GM18907 (cell line): ENCODE measurements at regions not wholly inside any gene's neighbourhood (a gene's known extent, or its start where the extent isn't known, plus 50 kb on each side); places are given as distances from the start of the nearest gene placed in this dataset.
"Not testable (repeated sequence)": the region's sequence is repeated elsewhere in the genome, so short reads cannot be mapped to it uniquely, and the experiment has no call there.

ENCODE experiments used
- ATAC-seq: cut with Tn5 transposase; IDR thresholded peaks from one replicate; pipeline ENCODE4 v1.9.1; 2021; ENCODE audit warnings: mild to moderate bottlenecking, moderate library complexity; ENCODE audit not compliant: unreplicated experiment

- no peak for ATAC-seq
These were observed 69.2 kb upstream of the SSBP3 start for GRCh38 chr1:54475357-54475881.

GRCh38 chr1:54474310-54475251 is 68.4 kb upstream of the SSBP3 start:
- ATAC-seq: no peak

GRCh38 chr1:54471588-54471987 is 65.4 kb upstream of the SSBP3 start:
- no peak for ATAC-seq

GRCh38 chr1:54469444-54469843 is 63.2 kb upstream of the SSBP3 start:
- ATAC-seq: not testable (repeated sequence)

DNA sequence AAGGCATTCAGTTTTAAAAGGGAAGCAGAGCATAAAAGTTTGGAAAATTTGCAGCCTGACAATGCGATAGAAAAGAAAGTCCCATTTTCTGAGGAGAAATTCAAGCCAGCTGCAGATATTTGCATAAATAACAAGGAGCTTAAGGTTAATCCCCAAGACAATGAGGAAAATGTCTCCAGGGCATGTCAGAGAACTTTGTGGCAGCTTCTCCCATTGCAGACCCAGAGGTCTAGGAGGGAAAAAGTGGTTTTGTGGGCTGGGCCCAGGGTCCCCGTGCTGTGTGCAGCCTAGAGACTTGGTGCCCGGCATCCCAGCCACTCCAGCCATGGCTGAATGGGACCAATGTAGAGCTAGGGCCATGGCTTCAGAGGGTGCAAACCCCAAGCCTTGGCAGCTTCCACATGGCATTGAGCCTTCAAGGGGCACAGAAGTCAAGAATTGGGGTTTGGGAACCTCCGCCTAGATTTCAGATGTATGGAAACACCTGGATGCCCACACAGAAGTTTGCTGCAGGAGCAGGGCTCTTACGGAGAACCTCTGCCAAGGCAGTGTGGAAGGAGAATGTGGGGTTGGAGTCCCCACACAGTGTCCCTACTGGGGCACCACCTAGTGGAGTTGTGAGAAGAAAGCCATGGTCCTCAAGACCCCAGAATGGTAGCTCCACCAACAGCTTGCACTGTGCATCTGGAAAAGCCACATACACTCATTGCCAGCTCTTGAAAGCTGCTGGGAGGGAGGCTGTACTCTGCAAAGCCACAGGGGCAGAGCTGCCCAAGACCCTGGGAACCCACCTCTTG is 62.3 kb upstream of the SSBP3 start:
- not testable (repeated sequence) for ATAC-seq

DNA sequence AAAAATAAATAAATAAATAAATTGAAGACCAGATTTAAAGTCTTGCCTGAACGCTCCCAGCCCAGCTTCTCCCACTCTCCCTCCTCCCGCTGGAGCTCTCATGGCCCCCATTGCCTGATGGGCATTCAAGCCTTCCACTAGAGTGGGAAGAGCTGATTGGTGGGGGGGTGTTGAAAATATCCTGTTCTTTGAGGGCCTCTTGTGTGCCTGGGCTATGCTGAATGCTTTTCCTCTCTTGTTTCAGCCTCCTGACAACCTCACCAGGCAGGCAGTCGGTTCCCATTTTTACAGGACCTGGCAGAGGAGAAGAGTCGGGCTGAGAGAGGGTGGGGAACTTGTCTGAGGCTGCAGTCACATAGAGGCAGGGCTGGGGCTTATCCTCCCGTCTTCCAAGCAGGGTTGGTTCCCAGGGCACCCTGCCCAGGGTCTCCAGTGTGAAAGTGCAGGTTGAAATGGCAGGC is 59.2 kb upstream of the SSBP3 start:
- ATAC-seq: no peak

DNA sequence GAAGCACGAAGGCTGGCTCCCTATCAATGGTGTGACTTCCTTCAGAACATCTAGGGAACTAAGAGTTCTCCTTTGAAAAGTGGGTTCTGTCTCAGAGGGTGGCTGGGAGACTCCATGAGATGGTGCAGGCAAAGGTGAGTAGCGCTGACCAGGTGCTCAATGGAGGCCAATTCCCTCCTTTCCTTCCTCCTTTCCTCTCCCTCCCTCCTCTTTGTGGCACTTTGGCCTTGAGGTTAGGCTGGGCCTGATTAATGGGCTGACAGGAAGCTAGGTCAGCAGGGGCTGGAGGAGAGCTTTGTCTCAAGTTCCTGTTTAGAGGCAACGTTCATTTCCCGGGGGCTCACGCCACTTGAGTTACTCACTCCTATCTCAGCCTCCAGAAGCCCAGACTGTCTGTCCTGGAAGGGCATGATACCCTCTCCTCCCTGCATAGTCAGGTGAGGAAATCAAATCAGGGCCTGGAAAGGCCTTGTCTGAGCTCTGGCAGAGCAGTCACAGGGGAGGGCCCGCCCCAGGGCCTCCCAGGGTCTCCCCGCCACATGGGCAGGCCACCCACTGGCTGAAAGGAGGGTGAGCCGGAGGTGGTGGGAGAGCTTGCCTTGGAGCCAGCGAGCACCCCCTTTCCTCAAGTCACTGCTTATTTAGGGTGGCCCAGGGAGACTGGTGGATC is 58.4 kb upstream of the SSBP3 start:
- no peak for ATAC-seq

DNA sequence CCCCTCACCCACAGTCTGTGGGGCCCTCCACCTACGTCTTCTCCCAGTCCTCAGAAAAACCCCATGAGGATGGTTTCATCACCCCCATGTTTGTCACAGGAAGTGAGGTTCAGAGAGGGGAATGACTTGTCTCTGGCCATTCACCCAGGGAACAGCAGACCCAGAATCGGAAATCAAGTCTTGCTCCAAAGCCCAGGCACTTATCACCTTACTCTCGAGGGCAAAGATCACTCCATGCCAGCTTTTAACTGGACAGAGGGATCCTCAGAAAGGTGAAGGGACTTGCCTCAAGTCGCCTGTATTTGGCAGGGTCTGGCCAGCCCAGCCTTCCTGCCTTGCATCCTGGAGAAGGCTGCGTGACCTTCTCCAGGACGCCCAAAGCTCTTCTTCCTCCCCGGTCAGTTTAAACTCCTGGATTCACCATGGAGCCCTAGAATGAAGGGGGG is 57.9 kb upstream of the SSBP3 start:
- no peak for ATAC-seq

DNA sequence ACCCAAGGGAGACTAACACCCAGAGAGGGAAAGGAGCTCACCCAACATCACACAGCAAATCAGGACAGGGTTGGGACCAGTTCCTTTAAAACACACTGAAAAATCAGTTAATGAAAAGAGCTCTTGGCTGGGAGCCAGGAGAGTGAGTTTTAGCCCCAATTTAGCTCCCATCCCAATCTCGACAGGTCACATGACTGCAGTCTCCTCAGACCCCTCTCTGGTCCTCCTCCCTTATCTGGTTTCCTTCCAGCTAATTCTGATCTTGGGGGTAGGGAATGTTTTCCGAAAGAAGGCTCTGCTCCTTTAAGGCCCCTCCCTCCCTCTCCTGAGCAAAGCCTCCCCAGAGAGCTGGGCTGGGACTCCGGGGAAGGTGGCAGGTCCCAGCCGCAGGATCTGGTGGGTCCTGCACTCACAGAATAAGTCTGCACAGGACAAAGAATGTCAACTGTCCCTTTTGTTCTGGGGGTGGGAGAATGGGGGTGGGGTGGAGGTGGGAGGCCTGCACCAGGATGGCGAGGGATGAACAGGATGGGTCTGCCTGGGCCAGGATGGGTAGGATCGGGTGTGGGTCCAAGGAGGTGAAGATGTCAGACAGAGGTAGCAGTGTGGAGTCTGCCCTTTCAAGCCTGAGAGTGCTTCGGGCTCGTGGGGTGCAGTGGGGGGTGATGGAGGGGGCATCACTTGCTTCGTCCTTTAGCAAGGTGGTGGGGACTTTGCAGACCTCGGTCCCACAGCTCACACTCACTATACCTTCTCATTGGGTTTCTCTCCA is 57.3 kb upstream of the SSBP3 start:
- ATAC-seq: no peak

DNA sequence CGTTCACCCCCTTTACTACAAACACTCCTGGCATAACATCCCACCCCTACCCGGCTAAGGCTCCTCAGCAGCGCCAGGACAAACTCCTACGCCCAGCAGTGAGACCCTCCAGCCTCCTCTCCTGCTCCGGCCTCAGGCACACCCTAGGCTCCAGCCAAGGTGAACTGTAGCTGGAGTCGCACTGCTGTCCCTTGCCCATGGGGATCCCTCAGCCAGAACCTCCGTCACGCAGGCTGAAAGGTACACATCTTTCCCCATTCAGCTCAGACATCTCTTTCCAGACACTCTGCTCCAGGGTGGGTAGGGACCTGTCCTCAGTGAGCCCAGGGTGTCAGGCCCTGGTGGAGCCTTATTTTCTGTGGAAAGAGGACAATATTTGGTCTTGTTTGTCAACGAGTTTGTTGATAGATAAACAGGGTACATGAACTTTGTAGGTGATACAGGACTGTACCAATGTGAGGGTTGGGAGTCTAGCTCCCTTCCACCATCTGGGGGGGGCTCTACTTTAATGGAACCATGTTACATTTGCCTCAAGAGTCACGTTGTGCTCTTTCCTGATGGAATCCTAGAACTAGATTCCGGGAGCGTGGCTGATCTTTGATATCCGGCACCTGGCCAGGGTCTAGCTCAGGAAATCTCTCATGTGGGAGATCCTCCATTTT is 56.5 kb upstream of the SSBP3 start:
- ATAC-seq: no peak

DNA sequence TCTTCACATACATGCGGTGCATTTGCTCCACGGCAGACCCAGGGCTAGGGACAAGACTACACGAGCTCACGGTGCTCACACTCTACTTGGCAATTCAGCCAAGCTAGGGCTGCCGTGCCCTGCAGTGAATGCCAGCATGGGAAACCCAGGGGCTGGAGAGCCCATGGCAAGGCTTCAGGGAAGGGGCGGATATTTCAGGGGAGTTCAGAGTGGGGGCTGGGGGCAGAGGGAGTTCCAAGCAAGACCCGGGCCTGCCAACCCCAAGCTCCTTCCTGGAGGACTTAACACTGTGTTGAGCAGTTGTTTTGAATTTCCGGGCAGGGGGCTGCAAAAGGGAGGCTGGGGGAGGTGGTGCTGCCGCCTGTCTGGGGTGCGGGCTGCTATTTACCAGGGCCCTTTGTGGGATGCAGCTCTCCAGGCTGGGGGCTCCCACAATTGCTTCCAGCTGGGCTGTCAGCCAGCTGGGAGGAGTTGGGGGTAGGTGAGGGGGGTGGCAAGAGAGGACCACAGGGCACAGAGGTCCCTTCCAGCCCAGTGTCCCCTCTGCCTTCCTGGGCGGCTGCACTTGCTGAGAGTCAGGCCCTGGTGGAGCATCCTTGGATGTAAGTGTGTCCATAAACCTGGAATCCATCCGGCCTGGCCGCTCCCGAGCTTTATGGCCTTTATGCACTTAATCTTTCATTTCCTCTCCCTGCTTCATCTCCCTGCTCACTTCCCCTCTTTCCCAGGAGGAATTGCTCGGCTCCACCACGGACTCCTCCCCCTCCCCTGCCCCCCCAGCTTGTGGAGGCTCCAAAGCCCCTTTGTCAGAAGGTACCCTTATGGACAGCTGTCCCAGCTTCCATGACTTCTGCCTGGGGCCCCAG is 55.8 kb upstream of the SSBP3 start:
- no peak for ATAC-seq

- ATAC-seq: no peak
These were observed 54.7 kb upstream of the SSBP3 start for GRCh38 chr1:54460861-54461387.

DNA sequence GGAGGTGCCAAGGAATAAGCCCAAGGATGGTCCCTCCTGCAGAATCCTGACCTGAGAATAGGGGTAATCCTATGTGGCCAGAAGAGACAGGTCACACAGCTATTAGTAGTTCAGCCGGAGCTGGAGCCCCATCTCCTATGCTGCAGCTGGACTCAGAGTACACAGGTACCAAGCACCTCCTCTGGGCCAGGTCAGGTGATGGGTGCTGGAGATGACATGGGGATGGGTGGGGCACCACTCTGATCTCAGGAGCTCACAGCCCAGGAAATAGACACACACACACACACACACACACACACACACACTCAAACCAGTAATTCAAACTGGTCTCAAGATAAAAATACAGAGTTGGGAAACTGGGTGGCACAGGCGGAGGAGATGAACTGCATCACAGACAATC is 54.2 kb upstream of the SSBP3 start:
- ATAC-seq: no peak

DNA sequence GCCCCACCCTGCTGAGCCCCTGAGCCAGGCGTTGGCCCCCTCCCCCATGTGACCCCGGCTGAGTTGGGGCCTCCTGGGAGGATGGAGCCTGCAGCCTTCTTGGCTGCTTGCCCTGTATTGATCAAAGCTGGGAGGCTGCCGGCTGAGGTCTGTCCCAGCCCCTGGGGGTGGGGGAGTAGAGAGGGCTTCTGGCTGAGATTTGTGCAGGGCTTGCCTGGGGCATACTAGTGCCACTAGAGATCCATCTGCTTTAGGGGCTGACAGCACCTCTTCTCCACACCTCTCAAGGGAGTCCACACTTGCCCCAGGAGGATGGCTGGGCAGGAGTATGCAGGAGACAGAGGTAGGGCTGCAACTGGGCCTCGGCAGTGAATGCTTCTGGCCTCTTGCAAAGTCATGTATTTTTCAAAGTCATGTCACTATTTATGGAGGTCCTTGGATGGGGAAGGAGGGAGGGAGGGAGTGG is 53.6 kb upstream of the SSBP3 start:
- no peak for ATAC-seq

DNA sequence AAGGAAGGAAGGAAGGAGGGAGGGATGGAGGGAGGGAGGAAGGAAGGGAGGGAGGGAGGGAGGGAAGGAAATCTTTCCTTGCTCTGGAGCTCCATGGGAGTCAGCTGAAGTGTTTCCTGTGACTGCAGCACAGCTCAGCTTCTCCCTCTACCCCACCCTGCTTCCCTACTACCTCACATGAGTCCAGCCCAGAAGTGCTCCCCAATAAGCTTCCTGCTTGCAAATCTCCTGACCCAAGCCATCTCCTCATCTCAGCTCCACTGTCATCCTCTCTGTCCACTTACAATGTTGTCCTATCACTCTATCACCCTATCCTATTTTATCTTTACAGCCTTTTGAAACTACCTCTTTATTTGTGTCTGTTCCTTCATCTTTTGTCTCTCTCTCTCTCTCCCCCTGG is 52.9 kb upstream of the SSBP3 start:
- no peak for ATAC-seq

GRCh38 chr1:54456921-54457529 is 50.8 kb upstream of the SSBP3 start:
- ATAC-seq: no peak

- no peak for ATAC-seq
These were observed 50.2 kb upstream of the SSBP3 start for GRCh38 chr1:54456361-54456760.
